ENCODE measurements at regions not wholly inside any gene's neighbourhood (a gene's known extent, or its start where the extent isn't known, plus 50 kb on each side); places are given as distances from the start of the nearest gene placed in this dataset.
"Not testable (repeated sequence)": the region's sequence is repeated elsewhere in the genome, so short reads cannot be mapped to it uniquely, and the experiment has no call there.

GRCh38 chr5:36529142-36529541 is 77.3 kb upstream of the SLC1A3 start:
- no peak for DNase-seq (ENCODE audit: low spot score)

DNA sequence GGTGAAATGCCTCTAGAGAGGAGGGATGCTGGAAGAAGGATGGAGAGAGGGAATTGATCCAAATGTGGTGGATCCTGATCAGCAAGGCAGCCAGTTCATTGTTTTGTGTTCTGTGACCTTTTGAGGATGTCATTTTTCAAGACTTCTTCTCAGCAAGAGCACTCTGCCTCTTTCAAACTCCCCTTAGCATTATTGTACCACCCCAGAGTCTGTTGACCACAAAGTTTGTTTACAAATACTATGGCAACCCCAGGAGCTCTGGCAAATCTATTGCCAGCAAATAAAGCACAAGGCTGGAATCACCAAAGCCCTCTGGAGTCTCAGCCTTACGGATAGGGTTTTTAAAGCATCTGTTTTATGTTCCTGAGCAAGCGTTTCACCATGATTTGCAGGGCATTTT is 76.2 kb upstream of the SLC1A3 start:
- DNase-seq (ENCODE audit: low spot score) = no peak

DNA sequence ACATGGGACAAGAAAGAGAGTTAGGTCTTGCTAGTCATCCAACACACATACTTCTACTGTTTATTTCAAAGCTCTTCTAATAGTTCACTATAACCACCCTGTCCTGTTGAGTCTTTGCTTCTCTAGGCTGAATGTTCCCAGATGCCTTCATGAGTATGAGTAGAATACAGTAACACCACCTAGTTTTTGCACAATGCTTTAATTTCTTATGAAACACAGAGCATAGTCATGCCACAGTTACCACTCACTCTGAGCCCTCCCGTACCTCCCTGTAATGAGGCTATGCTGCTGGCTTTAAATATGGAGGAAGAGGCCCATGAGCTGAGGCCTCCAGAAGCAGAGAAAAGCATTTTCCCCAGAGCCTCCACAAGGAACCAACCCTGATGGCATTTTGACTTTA is 75.0 kb upstream of the SLC1A3 start:
- DNase-seq (ENCODE audit: low spot score) = no peak

- DNase-seq (ENCODE audit: low spot score) = no peak
Observed at GRCh38 chr5:36535378-36535777, 71.0 kb upstream of the SLC1A3 start.

- no peak for DNase-seq (ENCODE audit: low spot score)
Observed at GRCh38 chr5:36535859-36536615, 70.4 kb upstream of the SLC1A3 start.

DNA sequence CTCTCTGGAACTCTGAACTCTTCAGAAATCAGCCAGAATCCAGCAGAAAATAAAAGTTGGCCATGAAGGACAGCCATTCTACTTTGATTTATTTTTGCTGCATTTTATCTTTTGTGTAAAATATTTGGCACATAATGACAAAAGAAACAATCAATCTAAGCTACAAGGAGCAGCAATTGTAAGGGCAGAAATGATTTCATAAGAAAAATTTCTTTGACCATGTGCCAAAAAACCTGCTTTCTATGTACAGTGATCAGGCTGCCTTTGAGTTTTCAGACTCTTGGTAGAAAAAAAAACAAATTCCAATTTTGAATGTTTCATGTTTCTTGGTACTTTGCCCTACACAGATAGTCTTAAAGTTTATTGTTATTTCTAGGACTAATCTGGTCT is 69.8 kb upstream of the SLC1A3 start:
- no peak for DNase-seq (ENCODE audit: low spot score)

GRCh38 chr5:36537724-36538123 is 68.7 kb upstream of the SLC1A3 start:
- no peak for DNase-seq (ENCODE audit: low spot score)

DNA sequence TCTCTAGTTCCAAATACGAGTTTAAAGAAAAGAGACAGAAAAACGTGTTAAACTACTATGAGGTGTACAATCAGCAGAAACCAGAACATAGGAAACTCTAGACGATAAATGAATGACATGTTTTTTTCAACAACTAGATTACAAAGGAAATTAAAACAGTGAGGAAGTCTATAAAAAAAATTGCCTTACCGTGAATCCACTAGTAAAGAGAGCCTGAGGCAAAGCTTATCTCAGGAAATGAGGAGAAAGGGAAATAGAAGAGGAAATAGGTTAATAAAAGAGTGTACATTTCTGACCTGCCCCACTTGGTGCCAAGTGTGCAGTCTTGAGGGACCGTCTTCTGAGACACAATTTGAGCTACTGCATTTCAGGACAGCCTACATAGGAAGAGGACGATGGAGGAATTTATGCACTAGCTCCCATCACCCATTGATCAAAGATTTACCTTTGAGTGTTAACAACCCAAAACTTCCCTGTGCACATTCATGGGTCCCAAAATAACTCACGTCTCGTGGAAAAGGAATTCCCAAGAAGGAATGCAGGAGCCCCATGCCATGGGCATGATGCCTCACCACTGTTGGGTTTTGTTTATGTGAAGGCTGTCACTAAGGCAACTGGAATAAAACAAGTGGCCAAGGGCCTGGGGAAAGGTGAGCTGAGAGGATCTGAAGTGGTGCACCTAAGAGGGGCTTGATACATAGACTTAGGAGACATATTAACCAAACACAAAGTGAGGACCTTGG is 53.6 kb upstream of the SLC1A3 start:
- no peak for DNase-seq (ENCODE audit: low spot score)

- not testable (repeated sequence) for DNase-seq (ENCODE audit: low spot score)
Observed at GRCh38 chr5:36555035-36555434, 51.4 kb upstream of the SLC1A3 start.

Measured in HuH-7.5 (cell line).